ENCODE measurements at regions not wholly inside any gene's neighbourhood (a gene's known extent, or its start where the extent isn't known, plus 50 kb on each side); places are given as distances from the start of the nearest gene placed in this dataset.
"Not testable (repeated sequence)": the region's sequence is repeated elsewhere in the genome, so short reads cannot be mapped to it uniquely, and the experiment has no call there.

GRCh38 chr12:118537481-118537917 is 161.1 kb downstream of the SUDS3 start:
- DNase-seq = no peak

- DNase-seq = no peak
Measured at GRCh38 chr12:118541071-118541470, 164.7 kb downstream of the SUDS3 start.

- DNase-seq = no peak
Measured at GRCh38 chr12:118541934-118542333, 165.6 kb downstream of the SUDS3 start.

- DNase-seq = no peak
Measured at GRCh38 chr12:118543651-118544050, 167.3 kb downstream of the SUDS3 start.

GRCh38 chr12:118544569-118544968 is 168.2 kb downstream of the SUDS3 start:
- no peak for DNase-seq

GRCh38 chr12:118547606-118548005 is 171.3 kb downstream of the SUDS3 start:
- DNase-seq = not testable (repeated sequence)

- DNase-seq = no peak
Measured at GRCh38 chr12:118548887-118549509, 172.6 kb downstream of the SUDS3 start.

- no peak for DNase-seq
Measured at GRCh38 chr12:118549510-118549980, 173.2 kb downstream of the SUDS3 start.

- no peak for DNase-seq
Measured at GRCh38 chr12:118553856-118554504, 177.6 kb downstream of the SUDS3 start.

GRCh38 chr12:118558941-118559340 is 182.6 kb downstream of the SUDS3 start:
- no peak for DNase-seq

GRCh38 chr12:118560733-118561132 is 184.4 kb downstream of the SUDS3 start:
- no peak for DNase-seq

- no peak for DNase-seq
Measured at GRCh38 chr12:118571730-118572129, 195.4 kb downstream of the SUDS3 start.

- no peak for DNase-seq
Measured at GRCh38 chr12:118574288-118574687, 197.9 kb downstream of the SUDS3 start.

- no peak for DNase-seq
Measured at GRCh38 chr12:118575730-118576129, 199.4 kb downstream of the SUDS3 start.

- no peak for DNase-seq
Measured at GRCh38 chr12:118581371-118581770, 205.0 kb downstream of the SUDS3 start.

GRCh38 chr12:118582863-118583262 is 206.5 kb downstream of the SUDS3 start:
- no peak for DNase-seq

- DNase-seq = no peak
Measured at GRCh38 chr12:118586433-118586832, 210.1 kb downstream of the SUDS3 start.

GRCh38 chr12:118589162-118589561 is 212.8 kb downstream of the SUDS3 start:
- DNase-seq = no peak

- no peak for DNase-seq
Measured at GRCh38 chr12:118590406-118591150, 214.2 kb downstream of the SUDS3 start.

GRCh38 chr12:118603610-118604361 is 227.4 kb downstream of the SUDS3 start:
- no peak for DNase-seq

GRCh38 chr12:118606690-118607089 is 230.3 kb downstream of the SUDS3 start:
- no peak for DNase-seq

- DNase-seq = no peak
Measured at GRCh38 chr12:118607831-118608230, 231.5 kb downstream of the SUDS3 start.

GRCh38 chr12:118608770-118609344 is 232.5 kb downstream of the SUDS3 start:
- no peak for DNase-seq
